Endothelial cell of umbilical vein (primary cell): ENCODE measurements at regions not wholly inside any gene's neighbourhood (a gene's known extent, or its start where the extent isn't known, plus 50 kb on each side); places are given as distances from the start of the nearest gene placed in this dataset.
A peak's percentile ranks its signal among the peaks of the same experiment; 100 is the strongest.

Source experiments
- BruUV-seq: library from RNA; stranded (reverse); fragments of 400-500 nt; replicated peaks from 2 replicates; lab custom pipeline; 2021; lab: Mats Ljungman, UMichigan
- CTCF ChIA-PET: fragments of 300-600, 350-600 bp; sonication (Branson Sonifier 250); formaldehyde crosslinking; loops from one replicate; lab custom pipeline; 2021; ENCODE audit warnings: antibody characterized with exemption, inconsistent platforms; lab: Charles Lee
- POLR2A ChIA-PET: fragments of 300-600, 350-600 bp; sonication (Branson Sonifier 250); formaldehyde crosslinking; loops from one replicate; lab custom pipeline; 2021; ENCODE audit warnings: antibody characterized with exemption, inconsistent platforms; lab: Charles Lee
- DNase-seq: peaks from one replicate; pipeline ENCODE4 v3.0.0-alpha.2; 2011; ENCODE audit warnings: low read depth, low spot score
- FAIRE-seq: peaks from 2 replicates; lab custom pipeline; 2011; peaks lifted over from hg19 to GRCh38; lab: Jason Lieb, UNC
- H2AFZ ChIP-seq: 2 replicates; pipeline ENCODE4 v1.6.0; 2012; ENCODE audit warnings: low read depth, low read length, control low read depth, inconsistent platforms
- H3K27ac ChIP-seq: 2 replicates; pipeline ENCODE4 v1.5.1; 2011; ENCODE audit warnings: low read depth, mild to moderate bottlenecking, control low read depth, low read length, moderate library complexity; ENCODE audit not compliant: insufficient read depth
- H3K27me3 ChIP-seq, 2 experiments: 2 replicates each; pipeline versions ENCODE4 v1.6.0 to v1.6.1; 2011; ENCODE audit warnings: low read length in 2 of 2, mixed read lengths in 1 of 2; ENCODE audit not compliant: control insufficient read depth in 2 of 2, insufficient read depth in 2 of 2
- H3K36me3 ChIP-seq, 2 experiments: 2 replicates in 1 of 2; 3 replicates in 1 of 2; pipeline ENCODE4 v1.5.1; 2011; ENCODE audit warnings: low read length in 2 of 2, mild to moderate bottlenecking in 1 of 2, moderate library complexity in 1 of 2; ENCODE audit not compliant: control insufficient read depth in 2 of 2, insufficient read depth in 2 of 2; ENCODE audit errors: extremely low read depth in 1 of 2
- H3K4me1 ChIP-seq: 3 replicates; pipeline ENCODE4 v1.5.1; 2011; ENCODE audit warnings: mild to moderate bottlenecking, low read length; ENCODE audit not compliant: control insufficient read depth, insufficient read depth; ENCODE audit errors: extremely low read depth
- H3K4me2 ChIP-seq: 2 replicates; pipeline ENCODE4 v1.6.1; 2011; ENCODE audit warnings: low read length, control low read depth, mixed read lengths; ENCODE audit not compliant: insufficient read depth
- H3K4me3 ChIP-seq, 3 experiments: fragments of 200-600 bp in 1 of 3; sonication (generic), shearing (Covaris generic) in 1 of 3; replicated peaks in 1 of 3; 2 replicates each; pipeline ENCODE4 v1.5.1; 2011 to 2016; ENCODE audit warnings: control low read depth in 3 of 3, low read length in 3 of 3, mild to moderate bottlenecking in 2 of 3, inconsistent platforms in 1 of 3, low read depth in 1 of 3, moderate library complexity in 1 of 3; ENCODE audit not compliant: insufficient read depth in 1 of 3
- H3K79me2 ChIP-seq: 2 replicates; pipeline ENCODE4 v1.6.0; 2012; ENCODE audit warnings: low read length, inconsistent platforms; ENCODE audit not compliant: control insufficient read depth, insufficient read depth
- H3K9ac ChIP-seq: replicated peaks from 2 replicates; pipeline ENCODE3; 2011; ENCODE audit warnings: low read length, control low read depth; ENCODE audit not compliant: insufficient read depth; ENCODE audit errors: extremely low read depth
- H3K9me1 ChIP-seq: replicated peaks from 3 replicates; pipeline ENCODE4 v1.6.0; 2011; ENCODE audit warnings: mild to moderate bottlenecking, low read length; ENCODE audit not compliant: control insufficient read depth, insufficient read depth; ENCODE audit errors: extremely low read depth
- H3K9me3 ChIP-seq: replicated peaks from 2 replicates; pipeline ENCODE4 v1.5.1; 2012; ENCODE audit warnings: low read length, inconsistent platforms; ENCODE audit not compliant: control insufficient read depth, insufficient read depth
- H4K20me1 ChIP-seq: replicated peaks from 2 replicates; pipeline ENCODE3; 2011; ENCODE audit warnings: mild to moderate bottlenecking, low read length; ENCODE audit not compliant: control insufficient read depth, insufficient read depth; ENCODE audit errors: extremely low read depth
- EZH2 ChIP-seq: IDR thresholded peaks from 2 replicates; pipeline ENCODE4 v1.6.1; 2012; ENCODE audit warnings: borderline replicate concordance, low read depth, mild to moderate bottlenecking, moderate library complexity, low read length, inconsistent platforms; ENCODE audit not compliant: severe bottlenecking
- GATA2 ChIP-seq: IDR thresholded peaks from 2 replicates; pipeline ENCODE4 v1.7.0; 2011; ENCODE audit warnings: low read depth, mild to moderate bottlenecking, moderate library complexity, mixed read lengths, low read length; ENCODE audit not compliant: insufficient read length, insufficient read depth
- MYC ChIP-seq: IDR thresholded peaks from one replicate; pipeline ENCODE4 v1.6.1; 2011; ENCODE audit warnings: mild to moderate bottlenecking, low read depth, low read length
- POLR2AphosphoS5 ChIP-seq: IDR thresholded peaks from 2 replicates; pipeline ENCODE4 v1.6.1; 2012; ENCODE audit warnings: low read depth, mild to moderate bottlenecking, control low read depth, low read length, moderate library complexity; ENCODE audit not compliant: insufficient read depth
- dilution Hi-C: fragments of 300-500 bp; cut with MboI; formaldehyde crosslinking; loops from one replicate; pipeline ENCODE4 v1.15.0; 2019; ENCODE audit warnings: low sequenced_read_pairs; ENCODE audit not compliant: extremely low pct_ligation_motif_present
- intact Hi-C: fragments of 100-400 bp; cut with micrococcal nuclease; formaldehyde crosslinking; loops from one replicate; pipeline ENCODE4 v1.10.0; 2022
- TF ChIP-seq, protein P1 (sequence below), 2 donors: IDR thresholded peaks; 1 replicate in 1 of 2; 2 replicates in 1 of 2; pipeline ENCODE4 v1.5.1; 2011; ENCODE audit warnings: low read length in 2 of 2, mild to moderate bottlenecking in 2 of 2, moderate library complexity in 2 of 2, control low read depth in 1 of 2, inconsistent platforms in 1 of 2, low read depth in 1 of 2; ENCODE audit not compliant: insufficient read depth in 1 of 2; ENCODE audit errors: extremely low read depth in 1 of 2

DNA sequence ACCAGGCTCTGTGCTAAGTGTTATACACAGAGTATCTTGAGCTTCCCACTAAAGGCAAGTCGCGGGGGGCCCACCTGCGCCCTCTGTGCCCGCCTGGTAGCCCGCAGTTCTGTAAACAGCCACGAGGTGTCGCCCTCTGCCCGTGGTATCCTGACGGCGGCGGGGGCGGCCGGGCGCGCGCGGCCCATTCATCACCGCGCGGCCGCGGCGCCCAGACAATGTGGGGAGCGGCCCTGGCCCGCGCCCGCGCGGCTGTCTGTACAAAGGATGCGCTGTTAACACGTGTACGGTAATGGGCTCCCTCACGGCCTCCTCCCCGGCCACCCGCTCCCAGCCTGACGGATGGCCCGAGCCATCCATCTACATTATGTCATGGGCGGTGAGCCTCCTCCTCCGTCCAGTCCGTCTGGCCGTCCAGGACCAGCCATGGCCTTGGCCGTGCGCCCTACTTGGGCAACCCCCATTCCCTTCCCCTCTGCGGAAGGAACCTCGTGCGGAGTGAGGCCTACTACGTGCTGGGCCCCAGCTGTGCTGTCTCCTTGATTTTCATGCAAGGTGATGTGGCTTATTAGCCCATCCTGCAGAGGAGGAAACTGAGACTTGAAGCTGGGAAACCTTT is 99.4 kb downstream of the MIAT start:
- ChIA-PET CTCF (interaction anchor here (0.6 to 3.4 kb wide), 24 partner anchors 9 to 1258 kb away, joined by 3 to 33 read pairs (median 4); partner anchors contain the start of gene MN1), POLR2A (no interaction called here)
- DNase-seq (peak; percentile 46), FAIRE-seq (peak; percentile 69)
- intact Hi-C loops, result loop anchor here (1.0 to 10.0 kb wide), 8 partner anchors 77 to 1252 kb away; no protein-coding TSS in a partner anchor
- Histone ChIP-seq H3K27me3 (no peaks in the 10 kb centered on the region), H3K9me1 (no peaks in the 10 kb centered on the region), H3K27ac (no peak overlapping the region), H3K4me1 (peaks cover 5% of the 10 kb centered on the region), H4K20me1 (no peaks in the 10 kb centered on the region), H3K79me2 (no peaks in the 10 kb centered on the region), H3K4me2 (peak overlapping the region; percentile 45), H2AFZ (peak overlapping the region; percentile 89), H3K9me3 (no peaks in the 10 kb centered on the region), H3K9ac (peak overlapping the region; percentile 20), H3K36me3 (no peaks in the 10 kb centered on the region), H3K4me3 (peak overlapping the region in 2 of 3 experiments; percentile 13 to 29)
- dilution Hi-C loops, result no loop called here
- TF ChIP-seq, protein P1, sequence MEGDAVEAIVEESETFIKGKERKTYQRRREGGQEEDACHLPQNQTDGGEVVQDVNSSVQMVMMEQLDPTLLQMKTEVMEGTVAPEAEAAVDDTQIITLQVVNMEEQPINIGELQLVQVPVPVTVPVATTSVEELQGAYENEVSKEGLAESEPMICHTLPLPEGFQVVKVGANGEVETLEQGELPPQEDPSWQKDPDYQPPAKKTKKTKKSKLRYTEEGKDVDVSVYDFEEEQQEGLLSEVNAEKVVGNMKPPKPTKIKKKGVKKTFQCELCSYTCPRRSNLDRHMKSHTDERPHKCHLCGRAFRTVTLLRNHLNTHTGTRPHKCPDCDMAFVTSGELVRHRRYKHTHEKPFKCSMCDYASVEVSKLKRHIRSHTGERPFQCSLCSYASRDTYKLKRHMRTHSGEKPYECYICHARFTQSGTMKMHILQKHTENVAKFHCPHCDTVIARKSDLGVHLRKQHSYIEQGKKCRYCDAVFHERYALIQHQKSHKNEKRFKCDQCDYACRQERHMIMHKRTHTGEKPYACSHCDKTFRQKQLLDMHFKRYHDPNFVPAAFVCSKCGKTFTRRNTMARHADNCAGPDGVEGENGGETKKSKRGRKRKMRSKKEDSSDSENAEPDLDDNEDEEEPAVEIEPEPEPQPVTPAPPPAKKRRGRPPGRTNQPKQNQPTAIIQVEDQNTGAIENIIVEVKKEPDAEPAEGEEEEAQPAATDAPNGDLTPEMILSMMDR (IDR thresholded peaks at IDR 0.05; ENCODE audit: extremely low read depth in 1 of 2, insufficient read depth in 1 of 2, low read depth in 1 of 2, low read length in 2 of 2), result peak; percentile 75 to 88
- no peak for TF ChIP-seq POLR2AphosphoS5
- no peak for TF ChIP-seq MYC
- TF ChIP-seq GATA2, result no peak
- TF ChIP-seq EZH2, result no peak
- BruUV-seq, result no TSS peak
